ENCODE measurements at regions not wholly inside any gene's neighbourhood (a gene's known extent, or its start where the extent isn't known, plus 50 kb on each side); places are given as distances from the start of the nearest gene placed in this dataset.

GRCh38 chr6:1081551-1082284 is 230.2 kb upstream of the FOXQ1 start:
- DNase-seq: no peak

- DNase-seq: no peak
Measured at GRCh38 chr6:1080453-1081337, 231.2 kb upstream of the FOXQ1 start.

- DNase-seq: no peak
Measured at GRCh38 chr6:1079525-1079924, 232.4 kb upstream of the FOXQ1 start.

GRCh38 chr6:1077478-1078416 is 234.2 kb upstream of the FOXQ1 start:
- no peak for DNase-seq

GRCh38 chr6:1076531-1077459 is 235.1 kb upstream of the FOXQ1 start:
- DNase-seq: no peak

- no peak for DNase-seq
Measured at GRCh38 chr6:1075880-1076279, 236.0 kb upstream of the FOXQ1 start.

- DNase-seq: no peak
Measured at GRCh38 chr6:1075444-1075843, 236.5 kb upstream of the FOXQ1 start.

- no peak for DNase-seq
Measured at GRCh38 chr6:1070085-1070521, 241.8 kb upstream of the FOXQ1 start.

- no peak for DNase-seq
Measured at GRCh38 chr6:1068905-1069304, 243.0 kb upstream of the FOXQ1 start.

- no peak for DNase-seq
Measured at GRCh38 chr6:1068068-1068467, 243.8 kb upstream of the FOXQ1 start.

- DNase-seq: no peak
Measured at GRCh38 chr6:1067346-1067745, 244.6 kb upstream of the FOXQ1 start.

- DNase-seq: no peak
Measured at GRCh38 chr6:1066449-1067090, 245.3 kb upstream of the FOXQ1 start.

GRCh38 chr6:1065986-1066385 is 245.9 kb upstream of the FOXQ1 start:
- DNase-seq: no peak

- no peak for DNase-seq
Measured at GRCh38 chr6:1063671-1064355, 248.1 kb upstream of the FOXQ1 start.

GRCh38 chr6:1062786-1063545 is 248.9 kb upstream of the FOXQ1 start:
- DNase-seq: no peak

GRCh38 chr6:1059596-1059995 is 252.3 kb upstream of the FOXQ1 start:
- DNase-seq: no peak

- no peak for DNase-seq
Measured at GRCh38 chr6:1057490-1058135, 254.3 kb upstream of the FOXQ1 start.

- DNase-seq: no peak
Measured at GRCh38 chr6:1055015-1055921, 256.6 kb upstream of the FOXQ1 start.
